NCI-H2171 (cell line): ENCODE measurements at regions not wholly inside any gene's neighbourhood (a gene's known extent, or its start where the extent isn't known, plus 50 kb on each side); places are given as distances from the start of the nearest gene placed in this dataset.
"Not testable (repeated sequence)": the region's sequence is repeated elsewhere in the genome, so short reads cannot be mapped to it uniquely, and the experiment has no call there.

Source experiments
- DNase-seq: peaks from one replicate; lab custom pipeline; 2025; lab: John Stamatoyannopoulos, UW

- DNase-seq = no peak
Measured at GRCh38 chr7:152594801-152595200, 81.1 kb downstream of the XRCC2 start.

GRCh38 chr7:152591976-152592375 lies 84.0 kb downstream of the XRCC2 start:
- DNase-seq = no peak

GRCh38 chr7:152590481-152590880 lies 85.5 kb downstream of the XRCC2 start:
- no peak for DNase-seq

GRCh38 chr7:152589821-152590220 lies 86.1 kb downstream of the XRCC2 start:
- not testable (repeated sequence) for DNase-seq

GRCh38 chr7:152588350-152588749 lies 87.6 kb downstream of the XRCC2 start:
- DNase-seq = no peak

GRCh38 chr7:152587366-152587765 lies 88.6 kb downstream of the XRCC2 start:
- DNase-seq = no peak

- DNase-seq = no peak
Measured at GRCh38 chr7:152583006-152583405, 92.9 kb downstream of the XRCC2 start.

- DNase-seq = no peak
Measured at GRCh38 chr7:152579070-152579469, 96.9 kb downstream of the XRCC2 start.

GRCh38 chr7:152577339-152577738 lies 98.6 kb downstream of the XRCC2 start:
- DNase-seq = no peak

- DNase-seq = no peak
Measured at GRCh38 chr7:152574892-152575548, 100.9 kb downstream of the XRCC2 start.

GRCh38 chr7:152573186-152573585 lies 102.8 kb downstream of the XRCC2 start:
- not testable (repeated sequence) for DNase-seq

- DNase-seq = no peak
Measured at GRCh38 chr7:152572101-152572500, 103.8 kb downstream of the XRCC2 start.

- peak; percentile 94 for DNase-seq
Measured at GRCh38 chr7:152571068-152571467, 104.9 kb downstream of the XRCC2 start.

GRCh38 chr7:152568972-152569371 lies 107.0 kb downstream of the XRCC2 start:
- DNase-seq = no peak

- DNase-seq = no peak
Measured at GRCh38 chr7:152565731-152566130, 110.2 kb downstream of the XRCC2 start.

- DNase-seq = no peak
Measured at GRCh38 chr7:152564656-152565250, 111.2 kb downstream of the XRCC2 start.

- DNase-seq = no peak
Measured at GRCh38 chr7:152556013-152556755, 119.8 kb downstream of the XRCC2 start.

- DNase-seq = no peak
Measured at GRCh38 chr7:152553671-152554317, 118.0 kb upstream of the KMT2C start.

GRCh38 chr7:152551304-152552036 lies 115.7 kb upstream of the KMT2C start:
- DNase-seq = no peak

GRCh38 chr7:152544971-152545619 lies 109.3 kb upstream of the KMT2C start:
- no peak for DNase-seq

- DNase-seq = no peak
Measured at GRCh38 chr7:152544481-152544927, 108.7 kb upstream of the KMT2C start.
